B cell (primary cell): ENCODE measurements at regions not wholly inside any gene's neighbourhood (a gene's known extent, or its start where the extent isn't known, plus 50 kb on each side); places are given as distances from the start of the nearest gene placed in this dataset.

Experiments
- ATAC-seq: fragments of 200-7000 bp; cut with Tn5 transposase; one replicate; pipeline ENCODE4 v1.10.0; 2021; ENCODE audit warnings: low read depth, mild to moderate bottlenecking, moderate number of reproducible peaks, moderate library complexity
- CTCF ChIA-PET: fragments of 350-600 bp; sonication (Branson Sonifier 250); formaldehyde crosslinking; loops from one replicate; lab custom pipeline; 2021; ENCODE audit warnings: antibody characterized with exemption, inconsistent platforms; lab: Charles Lee
- POLR2A ChIA-PET: fragments of 350-600 bp; sonication (Branson Sonifier 250); formaldehyde crosslinking; loops from one replicate; lab custom pipeline; 2021; ENCODE audit warnings: antibody characterized with exemption; lab: Charles Lee
- DNase-seq: peaks from one replicate; pipeline ENCODE4 v3.0.0; 2013
- H2AFZ ChIP-seq: 2 replicates; pipeline ENCODE4 v1.6.1; 2012; ENCODE audit warnings: mild to moderate bottlenecking, low read depth, low read length; ENCODE audit not compliant: insufficient read depth, poor library complexity, severe bottlenecking
- H3K27ac ChIP-seq, 2 donors: 1 replicate in 1 of 2; 2 replicates in 1 of 2; pipeline ENCODE4 v1.5.1; 2012 to 2013; ENCODE audit warnings: low read length in 2 of 2, mild to moderate bottlenecking in 2 of 2, moderate library complexity in 1 of 2
- H3K27me3 ChIP-seq, 4 experiments: fragments of 200-600 bp in 1 of 4; sonication (generic) in 1 of 4; replicated peaks in 1 of 4; 1 replicate in 2 of 4; 2 replicates in 2 of 4; pipeline versions ENCODE4 v1.6.1 to v1.7.0; 2013 to 2016; ENCODE audit warnings: low read length in 3 of 4, mild to moderate bottlenecking in 2 of 4, mixed read lengths in 1 of 4, moderate library complexity in 1 of 4; ENCODE audit not compliant: insufficient read depth in 4 of 4, control insufficient read depth in 3 of 4; ENCODE audit errors: control extremely low read depth in 1 of 4
- H3K36me3 ChIP-seq, 2 experiments: replicated peaks in 1 of 2; 1 replicate in 1 of 2; 2 replicates in 1 of 2; pipeline versions ENCODE4 v1.6.1 to v1.7.1; 2013; ENCODE audit warnings: low read length in 1 of 2; ENCODE audit not compliant: insufficient read depth in 2 of 2, control insufficient read depth in 1 of 2; ENCODE audit errors: control extremely low read depth in 1 of 2, extremely low read depth in 1 of 2
- H3K4me1 ChIP-seq, 2 donors: fragments of 200-600 bp in 1 of 2; sonication (generic) in 1 of 2; 1 replicate in 1 of 2; 2 replicates in 1 of 2; pipeline versions ENCODE4 v1.5.1 to v1.6.1; 2013 to 2017; ENCODE audit warnings: low read length in 2 of 2; ENCODE audit not compliant: control insufficient read depth in 2 of 2, insufficient read depth in 2 of 2
- H3K4me2 ChIP-seq: replicated peaks from 2 replicates; pipeline ENCODE3; 2012; ENCODE audit warnings: mild to moderate bottlenecking, low read depth, low read length; ENCODE audit not compliant: poor library complexity, severe bottlenecking
- H3K4me3 ChIP-seq, 5 experiments: fragments of 200-600 bp in 1 of 5; sonication (generic) in 1 of 5; 1 replicate in 3 of 5; 2 replicates in 2 of 5; pipeline versions ENCODE4 v1.5.1 to v1.7.0; 2011 to 2016; ENCODE audit warnings: low read length in 4 of 5, mild to moderate bottlenecking in 4 of 5, low read depth in 2 of 5, control low read depth in 1 of 5, moderate library complexity in 1 of 5; ENCODE audit not compliant: insufficient read depth in 1 of 5; ENCODE audit errors: control extremely low read depth in 1 of 5, extremely low read depth in 1 of 5
- H3K79me2 ChIP-seq: fragments of 200-600 bp; sonication (generic); one replicate; pipeline ENCODE4 v1.6.0; 2016; ENCODE audit warnings: low read length; ENCODE audit not compliant: control insufficient read depth, insufficient read depth
- H3K9ac ChIP-seq: fragments of 200-600 bp; sonication (generic); 2 replicates; pipeline ENCODE4 v1.6.1; 2017; ENCODE audit warnings: mild to moderate bottlenecking, low read length, moderate library complexity
- H3K9me3 ChIP-seq, 3 donors: one replicate each; pipeline versions ENCODE4 v1.6.1 to v1.7.1; 2013; ENCODE audit warnings: low read length in 2 of 3; ENCODE audit not compliant: control insufficient read depth in 2 of 3, insufficient read depth in 1 of 3; ENCODE audit errors: control extremely low read depth in 1 of 3
- H4K20me1 ChIP-seq: 2 replicates; pipeline ENCODE4 v1.6.0; 2012; ENCODE audit warnings: mild to moderate bottlenecking, low read length; ENCODE audit not compliant: insufficient read depth, control insufficient read depth, poor library complexity, severe bottlenecking
- H3K27ac Mint-ChIP-seq: one replicate; pipeline ENCODE4 v1.8.0; 2021; ENCODE audit warnings: mixed read lengths
- H3K27me3 Mint-ChIP-seq: one replicate; pipeline ENCODE4 v1.8.0; 2021; ENCODE audit warnings: mixed read lengths
- H3K4me1 Mint-ChIP-seq: one replicate; pipeline ENCODE4 v1.8.0; 2021; ENCODE audit warnings: mixed read lengths
- H3K4me3 Mint-ChIP-seq: one replicate; pipeline ENCODE4 v1.8.0; 2021; ENCODE audit warnings: mixed read lengths
- H3K9me3 Mint-ChIP-seq: one replicate; pipeline ENCODE4 v1.8.0; 2022; ENCODE audit warnings: mixed read lengths; ENCODE audit not compliant: insufficient read depth
- CTCF ChIP-seq: fragments of 200-600 bp; IDR thresholded peaks from one replicate; pipeline ENCODE4 v1.8.0; 2022; ENCODE audit warnings: antibody characterized with exemption, mild to moderate bottlenecking
- EZH2 ChIP-seq: IDR thresholded peaks from 2 replicates; pipeline ENCODE4 v1.6.1; 2012; ENCODE audit warnings: borderline replicate concordance, low read depth, mild to moderate bottlenecking, moderate library complexity, low read length; ENCODE audit not compliant: insufficient read depth, poor library complexity, severe bottlenecking
- WGBS: methylation state at CpG from one replicate; pipeline ENCODE4 v1.1.5; 2013; ENCODE audit warnings: missing lambda C conversion rate; ENCODE audit not compliant: insufficient coverage; 5-methylcytosine and 5-hydroxymethylcytosine counted together
- intact Hi-C: fragments of 100-400 bp; cut with micrococcal nuclease; formaldehyde crosslinking; loops from one replicate; pipeline ENCODE4 v1.10.0; 2022

- TF ChIP-seq EZH2 (no peak), CTCF (no peak)
- Mint-ChIP-seq H3K4me1 (peaks cover 2% of the 10 kb centered on the region), H3K4me3 (no peak overlapping the region), H3K27me3 (no peaks in the 10 kb centered on the region), H3K9me3 (no peaks in the 10 kb centered on the region), H3K27ac (no peak overlapping the region)
- H3K27ac ChIP-seq = no peak overlapping the region
- no peak overlapping the region for H3K4me2 ChIP-seq
- H3K9me3 ChIP-seq = no peaks in the 10 kb centered on the region
- ChIA-PET CTCF (no interaction called here), POLR2A (no interaction called here)
- H4K20me1 ChIP-seq = no peaks in the 10 kb centered on the region
- no peak overlapping the region for H3K9ac ChIP-seq
- H3K4me1 ChIP-seq = no peaks in the 10 kb centered on the region
- intact Hi-C loops = no loop called here
- H3K79me2 ChIP-seq = no peaks in the 10 kb centered on the region
- H3K4me3 ChIP-seq = no peak overlapping the region
- DNase-seq (no peak), ATAC-seq (no peak)
- no CpG with 5 or more reads among the region's 3 CpGs for WGBS
- H2AFZ ChIP-seq = no peak overlapping the region
- no peaks in the 10 kb centered on the region for H3K36me3 ChIP-seq
- H3K27me3 ChIP-seq = no peaks in the 10 kb centered on the region
Observed at GRCh38 chr2:55103046-55103445, 52.8 kb upstream of the RTN4 start.

- intact Hi-C loops = no loop called here
- H4K20me1 ChIP-seq = no peaks in the 10 kb centered on the region
- no peak for ATAC-seq
- no peaks in the 10 kb centered on the region for H3K27me3 ChIP-seq
- H3K4me3 Mint-ChIP-seq = no peak overlapping the region
- no CpG with 5 or more reads among the region's 4 CpGs for WGBS
- no peak overlapping the region for H3K27ac Mint-ChIP-seq
- DNase-seq = no peak
- no peak for TF ChIP-seq EZH2
- TF ChIP-seq CTCF = no peak
- peaks cover 2% of the 10 kb centered on the region for H3K4me1 Mint-ChIP-seq
- POLR2A ChIA-PET = no interaction called here
- CTCF ChIA-PET = no interaction called here
- no peak overlapping the region for H3K4me2 ChIP-seq
- no peak overlapping the region for H3K27ac ChIP-seq
- no peaks in the 10 kb centered on the region for H3K9me3 Mint-ChIP-seq
- H3K27me3 Mint-ChIP-seq = no peaks in the 10 kb centered on the region
- H3K4me3 ChIP-seq = no peak overlapping the region
- H3K79me2 ChIP-seq = no peaks in the 10 kb centered on the region
- H3K9me3 ChIP-seq = no peaks in the 10 kb centered on the region
- H3K4me1 ChIP-seq = no peaks in the 10 kb centered on the region
- no peak overlapping the region for H2AFZ ChIP-seq
- no peak overlapping the region for H3K9ac ChIP-seq
- no peaks in the 10 kb centered on the region for H3K36me3 ChIP-seq
Observed at GRCh38 chr2:55102056-55102812, 52.0 kb upstream of the RTN4 start.
